ENCODE measurements at regions not wholly inside any gene's neighbourhood (a gene's known extent, or its start where the extent isn't known, plus 50 kb on each side); places are given as distances from the start of the nearest gene placed in this dataset.

DNA sequence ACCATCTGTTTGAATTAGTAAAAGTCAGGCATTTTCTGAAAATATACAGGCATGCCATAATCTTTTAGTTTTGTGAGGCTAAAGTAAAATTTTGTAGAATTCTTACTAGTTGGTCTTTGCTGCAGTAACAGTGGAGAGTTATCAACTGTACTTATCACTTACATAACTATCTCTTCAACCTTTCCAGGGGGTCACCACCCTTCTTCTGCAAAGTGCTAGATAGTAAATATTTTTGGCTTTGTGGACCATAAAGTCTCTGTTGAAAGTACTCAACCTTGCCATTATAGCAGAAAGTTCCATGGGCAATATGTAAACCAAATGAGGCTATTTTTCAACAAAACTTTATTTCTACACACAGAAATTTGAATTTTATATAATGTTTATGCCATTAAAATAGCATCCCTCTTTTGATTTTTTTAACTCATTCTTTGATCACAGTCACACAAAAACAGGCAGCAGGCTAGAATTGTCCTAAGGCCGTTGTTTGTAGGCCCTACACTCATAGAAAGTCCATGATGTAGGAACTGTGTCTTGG lies 59.5 kb upstream of the KLF6 start:
- TF ChIP-seq POLR2AphosphoS5 (IDR thresholded peaks at IDR 0.05; ENCODE audit: low read depth, low read length) (no peak), TAF1 (IDR thresholded peaks at IDR 0.05; ENCODE audit: borderline replicate concordance, low read depth, low read length) (no peak)

Measured in GM12892 (cell line).